Mesodermal cell (in vitro differentiated cells): ENCODE measurements at regions not wholly inside any gene's neighbourhood (a gene's known extent, or its start where the extent isn't known, plus 50 kb on each side); places are given as distances from the start of the nearest gene placed in this dataset.

Source experiments
- H3K27ac ChIP-seq: 2 replicates; pipeline ENCODE4 v1.7.0; 2013; ENCODE audit warnings: mild to moderate bottlenecking, low read depth, low read length, moderate library complexity; ENCODE audit not compliant: severe bottlenecking
- H3K36me3 ChIP-seq: 2 replicates; pipeline ENCODE4 v1.7.1; 2013; ENCODE audit warnings: mild to moderate bottlenecking, low read length, moderate library complexity; ENCODE audit not compliant: control insufficient read depth, insufficient read depth
- H3K4me1 ChIP-seq: one replicate; pipeline ENCODE4 v1.7.1; 2013; ENCODE audit warnings: mild to moderate bottlenecking, low read length; ENCODE audit not compliant: insufficient read depth, control insufficient read depth, poor library complexity, severe bottlenecking
- H3K4me3 ChIP-seq: 2 replicates; pipeline ENCODE4 v1.7.0; 2013; ENCODE audit warnings: low read length, control low read depth, mild to moderate bottlenecking; ENCODE audit not compliant: insufficient read depth, poor library complexity, severe bottlenecking; ENCODE audit errors: extremely low read depth
- H3K9me3 ChIP-seq: 2 replicates; pipeline ENCODE4 v1.7.1; 2013; ENCODE audit warnings: mild to moderate bottlenecking, low read length, moderate library complexity; ENCODE audit not compliant: control insufficient read depth
- WGBS, 2 experiments: methylation state at CpG; one replicate each; pipeline ENCODE4 v1.1.5; 2013; ENCODE audit warnings: missing lambda C conversion rate in 2 of 2; ENCODE audit not compliant: insufficient coverage in 2 of 2; 5-methylcytosine and 5-hydroxymethylcytosine counted together

- 100% methylated on average over 1 of the region's 2 CpGs; no CpG with 5 or more reads in 1 of the 2 experiments for WGBS, 2 experiments
- Histone ChIP-seq H3K27ac (no peak overlapping the region), H3K4me3 (no peak overlapping the region), H3K4me1 (no peaks in the 10 kb centered on the region), H3K9me3 (peaks cover 26% of the 10 kb centered on the region), H3K36me3 (no peaks in the 10 kb centered on the region)
These were observed 130.9 kb downstream of the GAS1 start for GRCh38 chr9:86816366-86816765.

- no peaks in the 10 kb centered on the region for H3K4me1 ChIP-seq
- WGBS, 2 experiments = 90 to 96% methylated on average over 1 to 3 of the region's 3 CpGs
- H3K4me3 ChIP-seq = no peak overlapping the region
- H3K36me3 ChIP-seq = no peaks in the 10 kb centered on the region
- peaks cover 9% of the 10 kb centered on the region for H3K9me3 ChIP-seq
- no peak overlapping the region for H3K27ac ChIP-seq
These were observed 134.7 kb downstream of the GAS1 start for GRCh38 chr9:86812616-86813015.

GRCh38 chr9:86809759-86810367 lies 137.4 kb downstream of the GAS1 start:
- Histone ChIP-seq H3K4me3 (no peak overlapping the region), H3K9me3 (no peaks in the 10 kb centered on the region), H3K27ac (no peak overlapping the region), H3K36me3 (no peaks in the 10 kb centered on the region), H3K4me1 (no peaks in the 10 kb centered on the region)
- 87 to 90% methylated on average over 7 to 9 of the region's 9 CpGs for WGBS, 2 experiments

GRCh38 chr9:86809151-86809550 lies 138.2 kb downstream of the GAS1 start:
- Histone ChIP-seq H3K4me1 (no peaks in the 10 kb centered on the region), H3K4me3 (no peak overlapping the region), H3K27ac (no peak overlapping the region), H3K36me3 (no peaks in the 10 kb centered on the region), H3K9me3 (no peaks in the 10 kb centered on the region)
- WGBS, 2 experiments = 89 to 90% methylated on average over 4 to 5 of the region's 6 CpGs

- Histone ChIP-seq H3K27ac (no peak overlapping the region), H3K4me1 (no peaks in the 10 kb centered on the region), H3K36me3 (no peaks in the 10 kb centered on the region), H3K9me3 (no peaks in the 10 kb centered on the region), H3K4me3 (no peak overlapping the region)
- WGBS, 2 experiments = 50 to 58% methylated on average over 15 to 16 of the region's 16 CpGs
These were observed 139.8 kb downstream of the GAS1 start for GRCh38 chr9:86807367-86807976.

GRCh38 chr9:86804011-86804410 lies 143.3 kb downstream of the GAS1 start:
- no peaks in the 10 kb centered on the region for H3K9me3 ChIP-seq
- H3K27ac ChIP-seq = no peak overlapping the region
- H3K4me1 ChIP-seq = no peaks in the 10 kb centered on the region
- H3K36me3 ChIP-seq = no peaks in the 10 kb centered on the region
- H3K4me3 ChIP-seq = no peak overlapping the region
- WGBS, 2 experiments = 80% methylated on average over 1 of the region's 3 CpGs; no CpG with 5 or more reads in 1 of the 2 experiments

- Histone ChIP-seq H3K4me3 (no peak overlapping the region), H3K36me3 (no peaks in the 10 kb centered on the region), H3K27ac (no peak overlapping the region), H3K4me1 (no peaks in the 10 kb centered on the region), H3K9me3 (no peaks in the 10 kb centered on the region)
- 90 to 95% methylated on average over 5 of the region's 5 CpGs for WGBS, 2 experiments
These were observed 144.2 kb downstream of the GAS1 start for GRCh38 chr9:86802900-86803673.

- WGBS, 2 experiments = 68 to 74% methylated on average over 5 of the region's 5 CpGs
- no peak overlapping the region for H3K4me3 ChIP-seq
- no peaks in the 10 kb centered on the region for H3K36me3 ChIP-seq
- H3K4me1 ChIP-seq = no peaks in the 10 kb centered on the region
- H3K9me3 ChIP-seq = no peaks in the 10 kb centered on the region
- H3K27ac ChIP-seq = no peak overlapping the region
These were observed 146.1 kb downstream of the GAS1 start for GRCh38 chr9:86801246-86801645.

GRCh38 chr9:86800681-86801080 lies 146.6 kb downstream of the GAS1 start:
- Histone ChIP-seq H3K36me3 (no peaks in the 10 kb centered on the region), H3K27ac (no peak overlapping the region), H3K4me1 (peaks cover 5% of the 10 kb centered on the region), H3K9me3 (no peaks in the 10 kb centered on the region), H3K4me3 (no peak overlapping the region)
- WGBS, 2 experiments = 55 to 74% methylated on average over 2 to 3 of the region's 3 CpGs

GRCh38 chr9:86798966-86799365 lies 148.3 kb downstream of the GAS1 start:
- peaks cover 9% of the 10 kb centered on the region for H3K4me1 ChIP-seq
- H3K9me3 ChIP-seq = no peaks in the 10 kb centered on the region
- WGBS, 2 experiments = no CpG with 5 or more reads among the region's 4 CpGs
- no peak overlapping the region for H3K27ac ChIP-seq
- H3K4me3 ChIP-seq = no peak overlapping the region
- no peaks in the 10 kb centered on the region for H3K36me3 ChIP-seq

- H3K4me3 ChIP-seq = no peak overlapping the region
- 86% methylated on average over 1 of the region's 2 CpGs; no CpG with 5 or more reads in 1 of the 2 experiments for WGBS, 2 experiments
These were observed 150.6 kb downstream of the GAS1 start for GRCh38 chr9:86796666-86797065.

More at GRCh38 chr9:86796666-86797065, 150.6 kb downstream of the GAS1 start:
- Histone ChIP-seq H3K4me1 (peaks cover 9% of the 10 kb centered on the region), H3K27ac (no peak overlapping the region), H3K36me3 (no peaks in the 10 kb centered on the region), H3K9me3 (no peaks in the 10 kb centered on the region)
